NCI-H146 (cell line): ENCODE measurements at regions not wholly inside any gene's neighbourhood (a gene's known extent, or its start where the extent isn't known, plus 50 kb on each side); places are given as distances from the start of the nearest gene placed in this dataset.
"Not testable (repeated sequence)": the region's sequence is repeated elsewhere in the genome, so short reads cannot be mapped to it uniquely, and the experiment has no call there.

Experiments
- DNase-seq: peaks from one replicate; lab custom pipeline; 2025; lab: John Stamatoyannopoulos, UW

DNA sequence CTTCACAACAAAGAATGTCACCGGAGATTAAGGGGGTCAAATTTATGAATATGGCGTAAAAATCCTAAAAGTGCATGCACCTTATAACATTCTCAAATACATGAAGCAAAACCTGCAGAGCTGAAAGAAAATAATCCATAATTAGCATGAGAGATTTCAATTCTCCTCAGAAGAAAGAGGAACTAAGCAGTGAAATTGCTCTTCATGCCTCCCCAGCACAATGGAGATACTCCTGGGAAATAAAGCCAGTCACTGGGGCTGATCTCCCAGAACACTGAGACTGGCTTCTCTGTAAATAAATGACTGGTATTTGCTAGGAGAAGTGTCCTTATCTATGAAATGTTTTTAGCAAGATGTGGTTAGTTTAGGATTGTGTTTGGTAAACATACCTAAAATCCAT lies 68.1 kb downstream of the GOLGA6L6 start:
- DNase-seq: not testable (repeated sequence)

DNA sequence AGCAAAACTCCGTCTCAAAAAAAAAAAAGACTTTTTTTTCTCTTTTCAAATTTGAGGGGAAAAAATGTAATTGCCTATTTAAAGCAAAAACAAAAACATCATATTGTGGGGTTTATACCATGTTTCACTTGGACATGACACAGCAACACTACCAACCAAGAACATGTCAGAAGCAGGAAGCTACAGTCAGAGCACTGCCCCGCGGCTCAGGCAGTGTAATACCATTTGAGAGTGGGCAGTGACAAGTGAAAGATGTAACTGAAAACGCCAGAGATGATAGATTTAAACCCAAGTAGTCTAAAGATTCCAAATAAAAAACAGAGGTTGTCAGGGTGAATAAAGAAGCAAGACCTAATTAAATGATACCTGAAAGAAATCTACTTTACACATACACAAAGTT lies 68.6 kb downstream of the GOLGA6L6 start:
- not testable (repeated sequence) for DNase-seq

DNA sequence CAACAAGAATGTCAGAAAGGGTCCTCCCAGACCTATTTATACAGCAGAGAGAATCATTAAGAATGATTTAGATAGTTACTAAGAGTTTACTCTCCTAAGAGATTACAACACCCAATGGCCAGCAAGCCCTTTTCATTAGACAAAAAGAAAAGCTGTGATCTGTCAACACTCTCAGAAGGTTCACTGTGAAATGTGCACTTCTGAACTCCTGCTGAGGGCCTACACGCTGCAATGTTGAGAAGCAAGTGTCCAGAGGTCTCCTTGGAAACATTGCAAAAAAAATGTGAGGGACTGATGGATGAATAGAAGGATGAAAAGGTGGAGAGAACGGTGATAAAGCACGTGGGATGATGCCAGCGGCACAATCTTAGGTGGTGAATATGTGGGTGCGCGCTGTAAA lies 70.8 kb downstream of the GOLGA6L6 start:
- DNase-seq: not testable (repeated sequence)

DNA sequence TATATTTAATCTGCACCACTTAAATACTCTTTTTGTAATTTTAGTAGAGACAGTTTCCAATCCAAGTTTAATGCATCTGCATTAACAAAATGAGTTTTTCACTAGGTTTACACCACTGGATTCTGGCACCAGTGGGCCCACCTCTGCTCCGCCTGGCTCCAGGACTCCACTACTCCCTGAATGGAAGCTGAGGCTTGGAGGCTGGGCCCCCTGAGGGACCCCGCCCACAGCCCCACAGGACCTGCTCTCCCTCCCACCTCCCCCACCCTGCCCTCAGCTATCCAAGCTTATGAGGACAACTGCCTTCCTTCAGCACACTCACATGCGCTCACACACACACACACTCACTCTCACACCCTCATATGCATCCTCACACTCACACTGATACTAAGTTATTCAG lies 100.5 kb downstream of the GOLGA6L6 start:
- DNase-seq: not testable (repeated sequence)

DNA sequence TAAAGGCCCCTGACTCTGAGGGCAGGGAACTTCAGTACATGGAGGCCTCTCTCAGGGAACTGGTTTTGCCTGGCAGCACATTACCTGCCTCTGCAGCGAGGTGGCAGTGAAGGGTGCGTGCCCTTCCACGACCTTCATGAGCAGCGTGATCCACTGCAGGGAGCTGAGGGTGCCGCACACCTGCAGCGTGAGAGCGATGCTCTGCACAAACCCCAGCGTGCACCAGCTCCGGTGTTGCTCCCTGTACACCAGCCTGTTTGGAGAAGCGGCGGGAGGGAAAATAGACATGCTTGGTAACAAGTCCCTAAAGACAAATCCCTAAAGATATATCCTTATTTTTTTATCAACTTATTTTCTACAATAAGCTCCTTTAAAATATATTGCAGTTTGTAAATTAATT lies 101.2 kb downstream of the GOLGA6L6 start:
- DNase-seq: not testable (repeated sequence)

DNA sequence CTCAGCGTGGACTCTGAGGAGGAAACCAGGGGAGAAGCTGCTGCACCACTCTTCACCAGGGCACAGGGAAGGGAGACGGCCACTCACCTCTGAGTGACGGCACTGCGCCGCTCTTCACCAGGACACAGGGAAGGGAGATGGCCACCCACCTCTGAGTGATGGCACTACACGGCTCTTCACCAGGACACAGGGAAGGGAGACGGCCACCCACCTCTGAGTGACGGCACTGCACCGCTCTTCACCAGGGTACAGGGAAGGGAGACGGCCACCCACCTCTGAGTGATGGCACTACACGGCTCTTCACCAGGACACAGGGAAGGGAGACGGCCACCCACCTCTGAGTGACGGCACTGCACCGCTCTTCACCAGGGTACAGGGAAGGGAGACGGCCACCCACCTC lies 102.5 kb downstream of the GOLGA6L6 start:
- not testable (repeated sequence) for DNase-seq

DNA sequence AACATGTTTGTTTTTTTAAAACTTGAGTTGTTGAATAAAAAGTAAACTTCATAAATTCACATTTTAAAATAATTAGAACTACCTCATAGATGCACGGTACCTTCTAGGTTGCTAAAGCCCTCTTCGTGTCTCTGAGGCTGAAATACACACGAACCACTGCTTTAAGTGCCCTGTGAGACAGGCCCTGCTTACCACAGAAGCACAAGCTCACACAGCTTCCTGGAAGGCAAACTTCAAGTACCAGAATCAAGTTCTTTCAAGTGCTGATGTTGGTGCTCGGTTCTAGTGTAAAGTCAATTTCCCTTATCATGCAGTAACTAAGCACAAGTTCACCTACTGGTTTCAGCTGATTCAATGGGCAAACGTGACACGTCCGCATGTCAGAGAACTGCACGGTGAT lies 103.3 kb downstream of the GOLGA6L6 start:
- DNase-seq: not testable (repeated sequence)

DNA sequence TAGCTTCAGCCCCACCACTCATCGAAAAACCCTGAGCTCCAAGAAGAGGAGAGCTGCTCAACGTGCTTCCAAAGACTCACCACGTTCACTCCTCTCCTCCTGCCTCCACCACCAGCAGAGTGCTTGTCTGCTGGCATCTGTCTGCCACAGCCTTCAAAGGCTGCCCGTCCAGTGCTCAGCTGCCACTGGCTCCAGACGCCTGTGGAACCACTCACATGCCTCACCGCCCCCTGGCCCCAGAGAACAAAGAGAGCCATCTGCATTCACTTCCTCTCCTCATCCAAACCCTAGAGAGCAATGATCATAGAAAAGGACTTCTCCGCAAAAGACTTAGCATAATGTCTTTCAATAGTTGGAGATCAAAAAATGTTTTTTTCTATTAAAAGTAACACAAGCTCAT lies 108.1 kb downstream of the GOLGA6L6 start:
- not testable (repeated sequence) for DNase-seq

DNA sequence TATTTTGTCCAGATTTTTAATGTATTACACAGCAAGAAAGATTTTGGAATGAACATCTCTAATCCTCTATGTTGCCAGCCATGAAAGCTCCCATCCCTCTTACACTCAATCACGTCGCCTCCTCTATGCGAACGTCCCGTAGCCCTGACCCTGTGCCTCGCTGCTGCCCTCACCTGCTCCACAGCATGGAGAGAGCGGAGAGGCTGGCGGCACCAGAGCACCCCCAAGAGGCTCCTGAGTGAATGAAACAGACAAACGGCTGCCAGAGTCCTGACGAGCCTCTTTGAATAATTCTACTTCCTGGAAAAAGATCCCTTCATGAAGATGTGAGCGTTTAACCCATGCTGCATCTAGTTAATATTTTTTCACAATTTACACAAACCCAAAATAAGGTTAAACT lies 111.1 kb downstream of the GOLGA6L6 start:
- DNase-seq: not testable (repeated sequence)

DNA sequence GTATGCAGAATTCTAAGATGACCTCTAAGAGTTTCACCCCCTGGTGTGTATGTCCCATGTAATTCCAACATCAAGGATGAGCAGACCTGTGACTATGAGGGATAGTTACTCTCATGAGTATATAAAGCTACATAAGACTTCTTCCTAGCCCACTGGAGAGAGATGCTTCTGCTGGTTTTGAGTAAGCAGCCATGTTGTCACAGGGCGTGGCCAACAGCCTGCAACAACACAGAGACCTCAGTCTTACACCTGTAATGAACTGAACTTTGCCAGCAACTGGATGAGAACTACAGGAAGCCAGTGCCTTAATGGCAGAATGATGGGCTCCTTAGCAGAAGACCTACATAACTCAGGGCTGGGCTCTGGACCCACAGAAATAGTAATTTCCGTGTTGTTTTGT lies 120.9 kb downstream of the GOLGA6L6 start:
- not testable (repeated sequence) for DNase-seq

DNA sequence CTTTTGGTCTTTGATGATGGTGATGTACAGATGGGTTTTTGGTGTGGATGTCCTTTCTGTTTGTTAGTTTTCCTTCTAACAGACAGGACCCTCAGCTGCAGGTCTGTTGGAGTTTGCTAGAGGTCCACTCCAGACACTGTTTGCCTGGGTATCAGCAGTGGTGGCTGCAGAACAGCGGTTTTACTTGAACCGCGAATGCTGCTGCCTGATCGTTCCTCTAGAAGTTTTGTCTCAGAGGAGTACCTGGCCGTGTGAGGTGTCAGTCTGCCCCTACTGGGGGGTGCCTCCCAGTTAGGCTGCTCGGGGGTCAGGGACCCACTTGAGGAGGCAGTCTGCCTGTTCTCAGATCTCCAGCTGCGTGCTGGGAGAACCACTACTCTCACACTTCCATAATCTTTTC lies 125.0 kb downstream of the GOLGA6L6 start:
- not testable (repeated sequence) for DNase-seq

DNA sequence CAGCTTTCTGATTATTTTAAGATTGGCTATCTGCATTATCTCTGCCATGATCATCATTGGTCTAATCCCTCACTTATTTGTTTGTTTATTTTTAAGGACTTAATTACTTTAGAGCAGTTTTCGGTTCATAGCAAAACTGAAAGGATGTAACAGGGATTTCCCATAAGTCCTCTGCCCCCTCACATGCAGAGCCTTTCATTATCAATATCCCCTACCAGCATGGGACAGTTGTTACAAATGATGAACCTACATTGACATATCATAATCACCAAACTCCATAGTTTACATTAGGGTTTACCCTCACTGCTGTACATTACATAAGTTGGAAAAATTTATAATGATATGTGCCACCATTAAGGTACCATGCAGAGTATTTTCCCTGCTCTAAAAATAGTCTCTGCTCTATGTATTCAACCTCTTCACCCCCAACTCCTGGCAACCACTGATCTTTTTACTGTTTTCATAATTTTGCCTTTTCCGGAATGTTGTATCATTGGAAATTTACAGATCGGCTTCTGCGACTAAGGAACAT lies 131.9 kb downstream of the GOLGA6L6 start:
- not testable (repeated sequence) for DNase-seq

DNA sequence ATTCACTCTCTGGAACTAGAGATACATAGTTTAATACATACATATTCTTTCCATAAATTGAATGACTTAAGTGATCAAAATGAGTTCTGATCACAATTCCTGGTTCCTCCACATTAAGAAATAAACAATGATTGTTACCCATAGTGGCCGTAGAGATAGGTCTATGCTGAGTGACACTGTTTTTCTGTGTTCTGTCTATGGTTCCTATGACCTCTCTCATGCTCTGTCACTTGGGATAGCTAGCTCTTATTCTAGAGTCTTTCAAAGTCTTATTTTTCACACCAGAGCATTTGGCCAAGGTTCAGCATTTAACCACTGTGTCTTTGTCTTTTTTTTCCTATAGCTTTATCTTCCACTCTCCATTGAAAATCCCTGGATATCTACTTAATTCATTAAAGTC lies 132.4 kb downstream of the GOLGA6L6 start:
- DNase-seq: no peak

DNA sequence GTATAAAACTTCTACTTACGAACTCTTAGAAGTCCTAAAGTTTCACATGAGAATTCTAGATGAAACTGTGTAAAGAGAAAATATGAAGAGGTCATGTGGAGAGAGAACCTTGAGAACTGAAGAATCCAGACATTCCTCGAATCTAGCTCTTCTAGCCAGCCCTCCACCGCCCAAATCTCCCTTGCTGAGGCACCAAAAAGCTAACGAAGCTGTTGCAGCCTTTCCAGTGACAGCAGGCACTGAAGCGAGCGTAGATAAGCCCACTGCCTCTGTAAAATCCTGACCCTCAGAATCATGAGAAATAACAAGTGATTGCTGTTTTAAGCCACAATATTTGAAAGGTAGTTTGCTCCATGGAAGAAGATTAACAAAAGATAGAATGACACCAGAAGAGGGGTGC lies 134.0 kb downstream of the GOLGA6L6 start:
- DNase-seq: no peak

DNA sequence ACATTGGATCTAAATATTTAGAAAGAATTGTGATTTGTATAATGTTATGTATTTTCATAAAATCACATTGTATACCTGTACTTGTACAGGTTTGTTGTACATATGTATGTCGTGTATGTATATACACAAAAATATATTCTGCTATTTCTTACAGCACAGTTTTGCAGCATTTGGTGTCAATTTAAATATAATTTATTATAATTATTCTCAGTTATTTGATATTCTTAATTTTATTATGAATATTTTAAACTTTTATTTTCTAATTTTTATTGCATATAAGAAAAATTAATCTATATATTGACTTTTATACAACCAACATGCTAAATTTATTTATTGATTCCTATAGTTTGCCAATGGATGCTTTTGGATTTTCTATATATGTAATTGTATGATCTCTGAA lies 137.0 kb downstream of the GOLGA6L6 start:
- not testable (repeated sequence) for DNase-seq

DNA sequence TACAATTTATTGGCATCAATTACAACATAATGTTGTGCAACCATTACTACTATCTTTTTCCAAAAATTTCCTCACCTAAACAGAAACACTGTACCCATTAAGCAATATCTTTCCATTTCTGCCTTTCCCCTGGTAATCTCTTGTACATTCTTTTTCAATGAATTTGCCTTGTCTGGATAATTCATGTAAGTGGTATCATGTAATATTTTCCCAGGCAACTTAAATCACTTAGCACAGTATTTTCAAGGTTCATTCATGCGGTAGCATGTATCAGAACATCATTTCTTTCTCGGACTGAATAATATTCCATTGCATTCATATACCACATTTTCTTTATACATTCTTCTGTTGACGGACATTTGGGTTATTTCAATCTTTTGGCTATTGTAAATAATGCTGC lies 139.0 kb downstream of the GOLGA6L6 start:
- not testable (repeated sequence) for DNase-seq

DNA sequence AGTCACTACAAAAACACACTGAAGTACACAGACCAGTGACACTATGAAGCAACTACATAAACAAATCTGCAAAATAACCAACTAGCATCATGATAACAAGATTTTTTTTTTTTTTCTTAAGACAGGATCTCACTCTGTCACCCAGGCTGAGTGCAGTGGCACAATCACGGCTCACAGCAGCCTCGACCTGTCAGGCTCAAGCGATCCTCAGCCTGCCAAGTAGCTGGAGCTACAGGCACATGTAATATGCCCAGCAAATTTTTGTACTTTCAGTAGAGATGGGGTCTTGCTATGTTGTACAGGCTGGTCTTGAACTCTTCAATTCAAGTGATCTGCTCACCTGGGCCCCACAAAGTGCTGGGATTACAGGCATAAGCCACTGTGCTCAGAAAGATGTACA lies 140.5 kb downstream of the GOLGA6L6 start:
- not testable (repeated sequence) for DNase-seq

DNA sequence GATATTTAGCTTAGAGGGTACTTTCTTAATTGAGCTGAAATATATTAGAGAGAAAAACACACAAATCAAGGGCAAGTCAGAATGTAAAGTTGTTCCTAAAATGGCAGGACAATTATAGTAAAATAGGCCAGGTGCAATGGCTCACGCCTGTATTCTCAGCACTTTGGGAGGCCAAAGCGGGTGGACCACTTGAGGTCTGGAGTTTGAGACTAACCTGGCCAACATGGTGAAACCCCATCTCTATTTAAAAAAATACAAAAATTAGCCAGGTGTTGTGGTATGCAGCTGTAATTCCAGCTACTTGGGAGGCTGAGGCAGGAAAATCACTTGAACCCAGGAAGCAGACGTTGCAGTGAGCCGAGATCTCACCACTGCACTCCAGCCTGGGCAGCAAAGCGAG lies 142.9 kb downstream of the GOLGA6L6 start:
- DNase-seq: not testable (repeated sequence)

DNA sequence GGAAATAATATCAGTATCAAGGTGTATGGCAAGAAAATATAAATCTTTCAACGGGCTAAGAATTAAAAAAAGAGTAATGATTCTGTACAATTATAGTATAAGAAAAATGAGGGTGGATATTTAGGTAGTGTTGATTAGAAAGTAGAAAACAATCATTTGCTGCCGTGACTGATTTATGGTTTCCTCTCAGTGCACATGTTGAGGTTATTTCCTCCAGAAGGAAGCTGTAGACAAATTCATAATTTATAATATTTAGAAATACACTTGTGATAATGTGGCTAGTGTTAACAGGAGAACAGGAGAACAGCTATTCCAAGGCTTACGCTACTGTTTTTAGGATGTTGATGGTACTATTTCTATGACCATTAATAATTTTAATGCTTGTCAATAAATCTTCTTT lies 153.4 kb downstream of the GOLGA6L6 start:
- DNase-seq: not testable (repeated sequence)

DNA sequence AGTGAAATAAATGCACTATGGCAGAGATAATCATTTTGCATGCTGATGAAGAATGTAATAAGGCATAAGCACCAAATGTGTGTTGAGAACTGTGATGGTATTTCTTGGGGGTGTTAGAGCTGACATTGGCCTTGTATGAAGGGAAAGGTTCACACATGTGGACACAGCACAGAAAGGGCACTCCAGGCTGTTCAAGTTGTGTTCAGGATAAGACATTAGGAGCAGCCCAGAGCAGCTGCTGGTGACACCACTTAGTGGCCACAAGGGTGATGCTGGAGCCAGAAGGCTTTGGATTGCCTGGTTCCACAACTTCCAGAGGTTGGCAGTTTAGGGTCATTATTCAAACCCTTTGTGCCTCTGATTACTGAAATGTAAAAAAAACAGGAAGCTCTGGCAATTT lies 155.4 kb downstream of the GOLGA6L6 start:
- no peak for DNase-seq

DNA sequence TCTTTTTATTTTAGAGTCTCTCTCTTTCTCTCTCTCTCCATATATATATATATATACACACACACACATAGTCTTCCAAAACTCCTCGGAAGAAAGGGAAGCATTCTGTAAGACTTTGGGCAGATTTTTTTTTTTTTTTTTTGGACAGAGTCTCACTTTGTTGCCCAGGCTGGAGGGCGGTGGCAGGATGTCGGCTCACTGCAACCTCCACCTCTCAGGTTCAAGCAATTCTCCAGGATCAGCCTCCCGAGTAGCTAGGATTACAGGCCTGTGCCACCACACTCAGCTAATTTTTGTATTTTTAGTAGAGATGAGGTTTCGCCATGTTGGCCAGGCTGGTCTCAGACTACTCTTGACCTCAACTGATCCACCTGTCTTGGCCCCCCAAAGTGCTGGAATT lies 161.4 kb downstream of the GOLGA6L6 start:
- DNase-seq: not testable (repeated sequence)

DNA sequence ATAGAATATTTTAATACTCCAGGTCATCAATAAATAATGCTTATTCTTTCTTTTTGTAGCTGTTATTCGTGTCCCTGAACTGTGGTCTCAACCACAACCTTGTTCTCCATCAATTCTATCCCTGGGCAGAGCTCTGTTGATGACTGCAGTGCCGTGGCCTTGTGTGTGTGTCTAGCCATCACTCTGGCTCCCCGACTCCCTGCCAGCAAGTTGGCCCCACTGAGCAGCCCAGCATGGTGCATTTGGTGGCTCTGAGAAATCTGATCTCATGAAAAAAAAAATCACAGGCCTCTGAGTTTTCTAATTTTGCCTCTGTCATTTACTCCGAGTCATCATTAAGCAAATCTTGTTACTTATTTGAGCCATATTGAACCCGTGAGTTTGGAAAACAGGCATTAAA lies 164.7 kb downstream of the GOLGA6L6 start:
- DNase-seq: no peak

DNA sequence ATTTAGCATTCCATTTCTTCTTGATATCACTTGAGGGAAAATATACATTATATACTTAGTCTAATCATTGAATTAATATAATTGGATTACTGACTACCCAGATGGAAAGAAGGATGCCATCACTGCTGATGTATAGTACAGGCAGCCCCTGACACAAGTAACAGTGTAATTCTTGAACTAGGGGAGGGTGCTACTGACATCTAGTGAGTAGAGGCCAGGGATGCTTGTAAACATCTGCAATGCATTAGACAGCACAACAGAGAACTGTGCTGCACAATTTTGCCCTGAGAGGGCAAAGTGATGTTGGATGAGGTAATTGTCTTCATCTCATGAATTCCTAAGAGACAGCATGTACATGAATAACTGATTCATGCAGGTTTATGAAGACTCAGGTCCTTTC lies 169.2 kb downstream of the GOLGA6L6 start:
- not testable (repeated sequence) for DNase-seq

DNA sequence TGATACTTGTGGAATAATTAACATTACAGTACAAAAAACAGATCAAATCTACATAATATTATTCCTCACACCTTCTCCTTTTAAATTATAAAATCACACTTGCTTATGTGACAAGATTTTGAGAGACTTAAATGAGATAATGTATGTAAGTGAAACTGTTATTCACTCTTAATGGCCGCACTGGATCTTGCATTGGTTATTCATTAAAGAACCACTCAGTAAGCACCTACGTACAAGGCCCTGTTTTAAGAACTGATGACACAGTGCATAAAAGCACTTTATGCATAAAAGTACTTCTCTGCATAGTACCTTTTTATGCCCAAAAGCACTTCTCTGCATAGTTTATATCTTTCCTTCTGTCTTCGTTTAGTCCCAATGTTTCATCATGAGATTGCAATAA lies 172.1 kb downstream of the GOLGA6L6 start:
- no peak for DNase-seq

DNA sequence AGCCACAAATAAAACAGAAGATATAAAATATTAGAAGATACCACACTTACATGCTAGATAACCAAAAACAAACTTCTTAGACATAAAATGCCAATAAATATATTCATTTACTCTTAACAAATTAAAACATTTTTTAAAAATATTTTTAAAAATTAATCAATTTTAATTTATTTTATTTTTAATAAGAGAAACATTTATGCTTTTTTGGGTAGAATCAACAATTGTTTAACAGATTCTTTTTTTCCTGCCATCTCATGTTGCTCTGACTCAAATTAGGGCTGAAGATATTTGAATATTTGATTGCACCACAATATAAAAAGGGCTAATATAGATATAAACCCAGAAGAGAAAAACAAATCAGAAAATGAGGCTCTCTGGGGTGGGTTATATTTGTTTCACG lies 172.6 kb downstream of the GOLGA6L6 start:
- no peak for DNase-seq
